Activated T-cell treated with anti-CD3 and anti-CD28 coated beads, Interleukin-2, amount 50 U/mL, for 4 hours (primary cell): ENCODE measurements at regions not wholly inside any gene's neighbourhood (a gene's known extent, or its start where the extent isn't known, plus 50 kb on each side); places are given as distances from the start of the nearest gene placed in this dataset.
"Not testable (repeated sequence)": the region's sequence is repeated elsewhere in the genome, so short reads cannot be mapped to it uniquely, and the experiment has no call there.

ENCODE experiments used
- ATAC-seq, 2 donors: fragments of 200-7000 bp; cut with Tn5 transposase; one replicate each; pipeline ENCODE4 v1.10.0; 2021
- DNase-seq: peaks from one replicate; pipeline ENCODE4 v3.0.0-alpha.2; 2020
- H3K27me3 Mint-ChIP-seq: one replicate; pipeline ENCODE4 v1.8.0; 2021; ENCODE audit warnings: low read depth, mixed read lengths
- H3K36me3 Mint-ChIP-seq: one replicate; pipeline ENCODE4 v1.8.0; 2022; ENCODE audit warnings: mixed read lengths; ENCODE audit not compliant: insufficient read depth
- H3K4me1 Mint-ChIP-seq: one replicate; pipeline ENCODE4 v1.8.0; 2021; ENCODE audit warnings: low read depth, mixed read lengths
- H3K4me3 Mint-ChIP-seq: one replicate; pipeline ENCODE4 v1.8.0; 2021; ENCODE audit warnings: mild to moderate bottlenecking, moderate library complexity, mixed read lengths
- H3K9me3 Mint-ChIP-seq: one replicate; pipeline ENCODE4 v1.8.0; 2021; ENCODE audit warnings: mixed read lengths

- Mint-ChIP-seq H3K27me3 (peaks cover 2% of the 10 kb centered on the region), H3K36me3 (no peaks in the 10 kb centered on the region), H3K4me1 (peaks cover 5% of the 10 kb centered on the region), H3K9me3 (no peaks in the 10 kb centered on the region), H3K4me3 (no peak overlapping the region)
- ATAC-seq (no peak), DNase-seq (no peak)
These were observed 133.4 kb upstream of the ERRFI1 start for GRCh38 chr1:8159470-8160024.

- Mint-ChIP-seq H3K36me3 (no peaks in the 10 kb centered on the region), H3K9me3 (no peaks in the 10 kb centered on the region), H3K4me1 (peaks cover 5% of the 10 kb centered on the region), H3K4me3 (no peak overlapping the region), H3K27me3 (peaks cover 2% of the 10 kb centered on the region)
- ATAC-seq (no peak), DNase-seq (no peak)
These were observed 132.9 kb upstream of the ERRFI1 start for GRCh38 chr1:8158995-8159394.

- Mint-ChIP-seq H3K36me3 (no peaks in the 10 kb centered on the region), H3K4me1 (peaks cover 16% of the 10 kb centered on the region), H3K9me3 (no peaks in the 10 kb centered on the region), H3K27me3 (peaks cover 2% of the 10 kb centered on the region), H3K4me3 (no peak overlapping the region)
- DNase-seq, result no peak
- no peak for ATAC-seq
These were observed 131.7 kb upstream of the ERRFI1 start for GRCh38 chr1:8157765-8158164.

GRCh38 chr1:8155528-8156186 lies 129.5 kb upstream of the ERRFI1 start:
- no peak for DNase-seq
- Mint-ChIP-seq H3K9me3 (no peaks in the 10 kb centered on the region), H3K36me3 (no peaks in the 10 kb centered on the region), H3K27me3 (peaks cover 2% of the 10 kb centered on the region), H3K4me1 (peaks cover 35% of the 10 kb centered on the region), H3K4me3 (no peak overlapping the region)
- no peak for ATAC-seq

GRCh38 chr1:8154621-8155052 lies 128.5 kb upstream of the ERRFI1 start:
- DNase-seq, result no peak
- peaks cover 43% of the 10 kb centered on the region for H3K4me1 Mint-ChIP-seq
- no peaks in the 10 kb centered on the region for H3K9me3 Mint-ChIP-seq
- no peak for ATAC-seq
- no peaks in the 10 kb centered on the region for H3K36me3 Mint-ChIP-seq
- no peak overlapping the region for H3K4me3 Mint-ChIP-seq
- peaks cover 2% of the 10 kb centered on the region for H3K27me3 Mint-ChIP-seq

- Mint-ChIP-seq H3K36me3 (no peaks in the 10 kb centered on the region), H3K9me3 (no peaks in the 10 kb centered on the region), H3K27me3 (peaks cover 2% of the 10 kb centered on the region), H3K4me1 (peaks cover 48% of the 10 kb centered on the region), H3K4me3 (no peak overlapping the region)
- DNase-seq (no peak), ATAC-seq (no peak)
These were observed 127.9 kb upstream of the ERRFI1 start for GRCh38 chr1:8153961-8154360.

- ATAC-seq (peak; percentile 89 to 91), DNase-seq (peak; percentile 14)
- peaks cover 49% of the 10 kb centered on the region for H3K4me1 Mint-ChIP-seq
- peaks cover 2% of the 10 kb centered on the region for H3K27me3 Mint-ChIP-seq
- no peaks in the 10 kb centered on the region for H3K9me3 Mint-ChIP-seq
- H3K36me3 Mint-ChIP-seq, result no peaks in the 10 kb centered on the region
- H3K4me3 Mint-ChIP-seq, result peak overlapping the region; percentile 65
These were observed 126.9 kb upstream of the ERRFI1 start for GRCh38 chr1:8152731-8153702.

GRCh38 chr1:8151647-8152046 lies 125.5 kb upstream of the ERRFI1 start:
- ATAC-seq (no peak), DNase-seq (no peak)
- H3K36me3 Mint-ChIP-seq, result no peaks in the 10 kb centered on the region
- H3K4me1 Mint-ChIP-seq, result peaks cover 53% of the 10 kb centered on the region
- no peaks in the 10 kb centered on the region for H3K9me3 Mint-ChIP-seq
- peaks cover 2% of the 10 kb centered on the region for H3K27me3 Mint-ChIP-seq
- H3K4me3 Mint-ChIP-seq, result no peak overlapping the region

- H3K4me1 Mint-ChIP-seq, result peaks cover 65% of the 10 kb centered on the region
- not testable (repeated sequence) for H3K27me3 Mint-ChIP-seq, H3K9me3 Mint-ChIP-seq, DNase-seq, H3K36me3 Mint-ChIP-seq, H3K4me3 Mint-ChIP-seq, ATAC-seq
These were observed 123.6 kb upstream of the ERRFI1 start for GRCh38 chr1:8149756-8150155.

- no peaks in the 10 kb centered on the region for H3K9me3 Mint-ChIP-seq
- ATAC-seq (no peak), DNase-seq (no peak)
- peaks cover 59% of the 10 kb centered on the region for H3K4me1 Mint-ChIP-seq
- no peak overlapping the region for H3K4me3 Mint-ChIP-seq
- H3K27me3 Mint-ChIP-seq, result peaks cover 5% of the 10 kb centered on the region
- H3K36me3 Mint-ChIP-seq, result no peaks in the 10 kb centered on the region
These were observed 121.8 kb upstream of the ERRFI1 start for GRCh38 chr1:8147956-8148355.

- Mint-ChIP-seq H3K4me3 (no peak overlapping the region), H3K27me3 (peaks cover 5% of the 10 kb centered on the region), H3K4me1 (peaks cover 43% of the 10 kb centered on the region), H3K36me3 (no peaks in the 10 kb centered on the region), H3K9me3 (no peaks in the 10 kb centered on the region)
- DNase-seq (no peak), ATAC-seq (no peak)
These were observed 120.2 kb upstream of the ERRFI1 start for GRCh38 chr1:8146257-8146855.

GRCh38 chr1:8145545-8146202 lies 119.6 kb upstream of the ERRFI1 start:
- H3K36me3 Mint-ChIP-seq, result no peaks in the 10 kb centered on the region
- H3K27me3 Mint-ChIP-seq, result peaks cover 5% of the 10 kb centered on the region
- H3K9me3 Mint-ChIP-seq, result no peaks in the 10 kb centered on the region
- ATAC-seq (no peak), DNase-seq (no peak)
- peaks cover 38% of the 10 kb centered on the region for H3K4me1 Mint-ChIP-seq
- H3K4me3 Mint-ChIP-seq, result no peak overlapping the region

GRCh38 chr1:8144323-8144722 lies 118.2 kb upstream of the ERRFI1 start:
- no peaks in the 10 kb centered on the region for H3K9me3 Mint-ChIP-seq
- no peak for DNase-seq
- peaks cover 27% of the 10 kb centered on the region for H3K4me1 Mint-ChIP-seq
- no peaks in the 10 kb centered on the region for H3K36me3 Mint-ChIP-seq
- peaks cover 5% of the 10 kb centered on the region for H3K27me3 Mint-ChIP-seq
- no peak for ATAC-seq
- no peak overlapping the region for H3K4me3 Mint-ChIP-seq
